Muscle of arm (tissue), 1 donor: ENCODE measurements at regions not wholly inside any gene's neighbourhood (a gene's known extent, or its start where the extent isn't known, plus 50 kb on each side); places are given as distances from the start of the nearest gene placed in this dataset.

Source experiments
- DNase-seq: peaks from one replicate; pipeline ENCODE4 v3.0.0-alpha.2; 2013

DNA sequence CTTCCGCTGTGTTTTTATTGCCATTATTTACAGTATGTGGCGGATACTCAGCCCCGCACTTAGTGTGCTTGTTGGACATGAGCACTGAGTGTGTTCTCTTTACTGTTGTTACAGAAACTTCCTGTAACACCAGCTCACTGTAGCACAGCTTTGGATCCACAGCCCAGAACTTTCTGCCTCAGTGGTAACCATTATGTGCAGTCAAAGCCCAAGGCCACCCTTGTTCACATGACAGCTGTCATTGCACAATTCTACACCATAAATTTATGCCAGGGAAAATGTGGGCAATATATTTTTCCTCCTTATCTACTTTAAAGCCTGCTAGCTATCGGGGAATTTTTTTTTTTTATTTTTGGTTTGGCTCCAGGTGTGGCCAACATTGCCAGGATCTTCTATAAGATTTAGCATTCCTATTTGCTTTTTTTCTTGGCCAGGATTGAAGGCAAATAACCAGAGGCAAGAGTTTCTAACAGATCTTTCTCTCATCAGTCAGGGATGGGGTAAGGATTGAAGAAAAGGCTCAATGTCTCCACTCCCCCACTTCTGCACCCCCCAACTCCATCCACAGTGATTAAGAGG, 176.0 kb upstream of the PELI2 start:
- DNase-seq = no peak

DNA sequence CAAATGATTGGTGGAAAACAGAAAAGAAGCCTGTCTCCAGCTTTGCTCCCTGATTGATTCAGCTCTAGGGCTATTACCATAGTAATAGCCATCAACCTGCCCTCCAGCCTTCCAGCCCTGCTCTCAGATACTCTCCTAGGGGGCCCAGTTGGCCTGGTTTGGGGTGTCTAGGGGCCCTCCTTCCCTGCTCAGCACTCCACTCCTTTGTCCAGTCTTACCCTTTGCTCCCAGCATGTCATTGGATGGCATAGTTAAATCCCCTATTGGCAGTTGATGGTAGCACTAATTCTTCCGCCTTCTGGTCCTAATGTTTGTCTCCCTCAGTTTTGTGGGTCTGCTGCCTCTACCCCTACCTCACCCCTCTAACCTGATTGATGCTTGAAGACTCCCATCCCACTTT, 175.4 kb upstream of the PELI2 start:
- no peak for DNase-seq

DNA sequence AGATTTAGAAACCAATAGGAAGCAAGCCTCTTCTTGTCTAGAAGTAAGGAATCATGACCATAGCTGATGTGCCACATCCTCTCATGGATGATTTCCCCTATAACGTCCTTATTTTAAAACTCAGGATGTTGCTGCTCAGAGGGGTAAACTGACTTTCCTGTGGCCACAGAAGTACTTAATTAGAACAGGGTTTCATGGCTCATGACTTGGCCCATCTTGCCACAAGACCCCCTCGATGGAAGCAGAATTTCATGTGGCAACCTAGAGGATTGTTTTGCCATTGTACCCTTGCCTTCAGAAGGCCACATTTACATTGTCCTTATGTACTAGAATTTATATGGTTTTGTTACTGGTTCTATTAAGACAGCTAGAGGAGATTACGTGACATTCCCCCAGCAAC, 173.5 kb upstream of the PELI2 start:
- DNase-seq = no peak

DNA sequence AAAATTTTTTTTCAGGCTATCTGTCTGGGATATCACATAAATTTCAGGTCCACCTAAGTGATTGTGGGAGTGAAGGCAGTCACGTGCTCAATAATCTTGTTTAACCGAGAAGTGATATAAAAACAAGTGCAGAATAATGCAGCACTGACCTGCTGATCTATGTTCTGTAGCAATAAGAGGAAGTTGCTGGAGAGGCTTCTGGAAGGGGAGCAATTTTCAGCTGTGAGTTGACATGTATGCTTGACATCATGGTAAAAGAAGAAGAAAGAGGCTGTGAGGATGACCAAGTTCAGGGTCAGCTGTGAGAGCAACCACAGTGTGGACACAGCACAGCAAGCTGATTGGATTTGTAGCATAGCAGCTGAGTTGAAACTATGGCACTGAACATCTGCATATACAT, 172.0 kb upstream of the PELI2 start:
- no peak for DNase-seq

DNA sequence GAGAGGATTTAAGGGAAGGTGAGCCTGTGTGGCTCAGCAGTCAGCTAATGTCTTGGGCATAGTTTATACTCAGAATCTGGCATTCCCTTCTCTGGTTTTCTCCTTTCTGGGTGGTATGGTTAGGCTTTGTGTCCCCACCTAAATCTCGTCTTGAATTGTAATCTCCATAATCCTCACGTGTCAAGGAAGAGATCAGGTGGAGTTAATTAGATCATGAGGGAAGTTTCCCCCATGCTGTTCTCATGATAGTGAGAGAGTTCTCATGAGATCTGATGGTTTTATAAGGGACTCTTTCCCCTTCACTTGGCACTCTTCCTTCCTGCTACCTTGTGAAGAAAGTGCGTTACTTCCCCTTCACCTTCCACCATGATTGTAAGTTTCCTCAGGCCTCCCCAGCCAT, 169.8 kb upstream of the PELI2 start:
- DNase-seq = no peak

DNA sequence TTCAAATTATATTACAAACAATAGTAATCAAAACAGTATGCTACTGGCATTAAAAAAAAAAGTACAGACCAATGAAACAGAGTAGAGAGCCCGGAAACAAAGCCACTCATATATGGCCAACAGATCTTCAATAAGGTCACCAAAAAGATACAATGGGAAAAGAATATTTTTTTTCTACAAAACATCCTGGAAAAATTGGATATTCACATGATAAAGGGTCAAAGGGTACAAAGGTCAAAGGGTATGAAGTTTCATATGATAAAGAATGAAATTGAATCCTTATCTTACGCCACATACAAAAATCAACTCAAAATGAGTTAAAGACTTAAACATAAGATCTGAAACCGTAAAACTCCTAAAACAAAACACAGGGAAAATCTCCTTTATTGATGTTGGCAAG, 168.5 kb upstream of the PELI2 start:
- no peak for DNase-seq

DNA sequence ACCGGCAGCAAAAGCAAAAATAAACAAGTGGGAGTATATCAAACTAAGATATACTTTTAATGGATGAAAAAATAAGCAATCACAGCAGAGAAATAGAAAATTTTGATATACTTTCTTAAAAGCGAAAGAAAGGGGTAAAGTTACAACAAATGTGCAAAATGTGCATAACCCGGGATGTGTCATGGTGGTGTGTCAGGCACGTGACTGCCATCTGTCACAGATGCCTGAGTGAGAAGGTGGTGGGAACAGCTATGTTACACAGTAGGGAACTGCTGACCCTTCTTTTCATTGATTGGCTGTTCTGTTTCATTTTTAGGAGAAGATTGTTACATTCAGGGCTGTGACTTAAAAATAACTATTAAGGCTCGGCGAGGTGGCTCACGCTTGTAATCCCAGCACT, 168.1 kb upstream of the PELI2 start:
- no peak for DNase-seq

DNA sequence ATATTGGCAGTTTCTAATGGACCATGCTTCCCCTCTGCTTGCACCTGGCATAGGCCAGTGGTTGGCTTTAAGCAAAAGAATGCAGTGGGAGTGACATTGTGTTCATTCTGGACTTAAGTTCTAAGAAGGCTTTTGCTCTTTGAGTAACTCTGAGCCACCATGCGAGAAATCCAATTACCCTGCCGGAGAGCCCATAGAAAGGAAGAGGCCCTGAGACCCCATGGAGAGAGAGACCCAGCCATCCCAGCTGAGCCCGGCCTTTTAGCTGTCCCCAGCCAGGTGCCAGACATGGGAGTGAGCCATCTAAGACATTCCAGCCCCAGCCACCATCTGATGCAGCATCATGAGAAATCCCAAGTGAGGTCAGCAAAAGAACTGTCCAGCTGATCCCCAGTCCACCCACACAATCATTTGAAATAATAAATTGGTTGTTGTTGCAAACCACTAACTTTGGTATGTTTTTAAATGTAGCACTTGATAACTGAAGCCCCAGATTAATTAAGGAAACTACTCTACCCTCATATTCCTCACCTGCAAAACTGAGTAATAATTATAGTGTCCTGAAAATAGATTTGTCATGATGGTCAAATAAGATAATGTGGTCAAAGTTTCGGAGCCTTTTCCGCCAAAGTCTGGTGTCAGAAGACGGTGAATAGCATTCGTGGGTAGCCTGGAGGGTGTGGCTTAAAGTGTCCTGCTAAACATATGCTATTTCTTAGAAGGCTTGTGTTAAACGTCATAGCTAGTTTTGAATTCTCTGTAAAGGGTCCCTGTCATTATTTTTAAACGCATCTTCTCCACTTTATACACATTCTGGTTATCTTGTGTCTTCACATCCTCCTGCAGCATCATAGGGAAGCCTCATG, 166.6 kb upstream of the PELI2 start:
- no peak for DNase-seq

DNA sequence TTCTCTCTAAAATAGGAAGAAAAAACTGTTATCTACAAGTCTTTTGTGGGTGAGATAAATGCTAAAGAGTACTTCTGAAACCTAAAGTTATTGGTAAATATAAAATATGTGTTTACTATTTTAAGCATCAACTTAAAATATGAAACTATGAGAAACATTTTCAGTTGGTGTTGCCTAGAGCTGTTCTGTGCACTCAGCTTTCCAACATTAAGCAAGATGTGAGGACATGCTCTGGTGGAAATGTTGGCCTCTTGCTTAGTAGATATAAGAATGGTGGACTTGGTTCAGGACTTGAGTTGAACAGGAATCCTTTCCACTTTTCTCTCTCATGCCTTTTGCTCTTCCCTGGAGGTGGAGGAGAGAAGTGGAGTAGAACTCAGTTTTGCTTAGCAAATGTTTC, 164.1 kb upstream of the PELI2 start:
- DNase-seq = no peak

DNA sequence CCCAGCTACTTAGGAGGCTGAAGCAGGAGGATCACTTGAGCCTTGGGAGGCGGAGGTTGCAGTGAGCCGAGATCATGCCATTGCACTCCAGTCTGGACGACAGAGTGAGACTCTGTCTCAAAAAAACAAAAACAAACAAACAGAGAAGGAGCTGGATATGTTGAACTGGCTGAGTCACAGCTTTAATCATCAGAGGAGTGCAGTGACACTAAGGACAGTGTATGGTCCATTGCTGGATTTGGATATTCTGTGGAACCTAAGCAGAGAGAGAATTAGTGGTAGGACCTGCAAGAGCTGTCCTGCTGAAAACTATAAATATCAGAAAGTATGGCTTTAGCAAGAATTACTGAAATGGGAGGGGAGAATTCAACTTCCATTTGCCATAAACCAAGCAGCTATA, 163.0 kb upstream of the PELI2 start:
- no peak for DNase-seq

DNA sequence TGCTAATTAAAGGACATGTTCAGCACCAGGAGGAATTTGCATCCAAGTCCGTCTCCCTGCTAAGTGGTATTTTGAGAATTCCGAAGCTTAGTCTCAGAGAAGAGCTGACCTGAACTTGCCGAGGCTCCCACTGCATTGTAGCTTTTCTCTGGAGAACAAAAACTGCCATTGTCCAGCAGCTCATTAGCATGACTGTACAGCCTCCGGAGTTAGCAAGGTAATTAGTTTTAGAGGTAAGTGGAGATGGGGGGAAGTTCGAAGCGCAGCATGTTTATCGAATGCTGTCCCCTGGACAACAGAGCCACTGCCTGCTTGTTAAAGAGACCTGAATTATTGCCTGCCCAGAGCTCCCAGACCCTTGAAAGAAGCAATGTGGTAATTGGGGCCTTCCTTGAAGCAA, 160.3 kb upstream of the PELI2 start:
- no peak for DNase-seq

DNA sequence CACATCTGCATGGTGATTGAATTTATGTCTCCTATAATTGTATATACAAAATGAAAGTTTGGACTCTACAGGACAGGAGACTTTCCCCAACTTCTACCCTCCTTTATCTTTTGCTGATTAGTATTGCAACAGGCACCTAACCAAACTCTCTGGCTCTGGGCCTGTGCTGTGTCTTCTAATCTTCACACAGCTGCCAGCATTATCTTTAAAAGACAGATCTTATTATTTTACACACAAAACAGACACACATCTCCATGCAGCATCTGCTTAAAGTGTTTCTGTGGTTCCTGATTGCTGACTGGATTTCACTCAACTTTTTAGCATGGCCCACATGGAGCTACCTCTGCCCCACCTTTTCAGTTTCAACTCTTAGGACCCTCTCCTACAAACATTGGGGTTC, 154.9 kb upstream of the PELI2 start:
- DNase-seq = no peak

DNA sequence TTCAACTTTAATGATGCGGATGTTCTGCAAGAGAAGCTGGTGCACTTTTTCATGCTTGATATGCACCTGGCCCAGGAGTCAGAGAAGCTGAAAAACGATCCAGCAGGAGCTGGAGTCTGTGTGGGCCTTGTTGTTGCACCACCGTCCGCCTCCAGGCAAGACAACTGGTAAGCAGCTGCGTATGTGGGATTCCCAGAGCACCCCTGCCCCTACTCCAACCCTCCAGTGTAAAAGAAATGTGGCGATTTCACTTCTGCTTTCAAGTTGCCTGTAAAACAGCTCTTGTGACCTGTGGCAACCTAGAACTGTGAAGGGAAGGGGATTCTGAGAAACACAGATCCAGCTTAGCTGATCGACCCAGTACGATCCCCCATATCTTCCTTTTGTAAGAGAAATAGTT, 154.1 kb upstream of the PELI2 start:
- no peak for DNase-seq

DNA sequence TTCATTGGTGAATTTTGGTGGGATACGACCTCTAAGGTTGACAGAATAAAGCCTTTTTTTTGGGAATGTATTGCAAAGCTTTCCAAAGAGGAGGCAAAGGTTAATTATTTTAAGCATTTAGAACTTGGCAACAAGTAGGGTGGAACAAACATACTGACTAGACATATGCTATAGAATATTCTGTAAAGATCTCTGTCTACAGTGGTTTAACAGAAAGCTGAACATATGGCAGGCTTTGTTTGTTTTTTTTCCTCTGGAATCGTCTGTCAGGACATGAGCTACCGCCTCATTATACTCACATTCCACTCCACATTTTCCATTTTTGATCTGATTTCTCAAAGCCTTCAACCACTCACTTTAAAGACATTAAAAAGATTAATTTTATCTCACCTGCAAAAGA, 153.4 kb upstream of the PELI2 start:
- no peak for DNase-seq

DNA sequence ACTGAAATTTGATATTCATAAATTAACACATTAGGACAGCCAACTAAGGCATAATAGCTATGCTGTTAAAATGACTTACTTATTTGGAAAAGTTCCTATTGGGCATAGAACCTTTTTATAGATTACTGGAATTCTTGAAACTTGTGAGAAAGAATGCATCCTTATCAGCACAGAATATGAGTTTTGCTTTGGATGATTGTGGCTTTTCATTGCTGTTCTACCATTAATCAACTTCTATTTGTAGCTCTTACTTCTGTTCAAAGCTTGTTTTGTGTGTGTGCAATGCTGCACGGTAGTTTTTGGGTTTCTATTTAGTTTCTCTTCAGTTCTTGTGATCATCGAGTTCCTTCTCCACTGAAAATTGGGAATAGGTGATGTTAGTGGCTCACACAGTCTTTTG, 152.4 kb upstream of the PELI2 start:
- DNase-seq = no peak

DNA sequence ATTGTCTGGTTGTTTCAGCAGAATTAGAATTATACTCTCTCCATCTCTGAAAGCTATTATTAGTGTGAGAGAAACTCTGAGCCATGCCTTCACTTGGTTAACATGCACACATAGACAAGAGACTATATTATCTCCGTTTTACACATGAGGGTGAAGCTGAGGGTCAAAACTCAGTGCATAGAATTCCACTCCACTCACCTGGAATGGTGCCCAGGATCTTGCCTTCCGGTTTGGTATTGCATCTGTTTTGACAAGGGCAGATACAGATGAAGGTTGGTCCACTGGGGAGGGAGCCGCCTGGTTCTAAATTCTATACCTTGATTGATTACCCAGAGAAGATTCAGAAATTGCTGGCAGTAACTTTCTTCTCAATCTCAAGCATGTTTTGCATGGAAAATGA, 149.5 kb upstream of the PELI2 start:
- DNase-seq = no peak

DNA sequence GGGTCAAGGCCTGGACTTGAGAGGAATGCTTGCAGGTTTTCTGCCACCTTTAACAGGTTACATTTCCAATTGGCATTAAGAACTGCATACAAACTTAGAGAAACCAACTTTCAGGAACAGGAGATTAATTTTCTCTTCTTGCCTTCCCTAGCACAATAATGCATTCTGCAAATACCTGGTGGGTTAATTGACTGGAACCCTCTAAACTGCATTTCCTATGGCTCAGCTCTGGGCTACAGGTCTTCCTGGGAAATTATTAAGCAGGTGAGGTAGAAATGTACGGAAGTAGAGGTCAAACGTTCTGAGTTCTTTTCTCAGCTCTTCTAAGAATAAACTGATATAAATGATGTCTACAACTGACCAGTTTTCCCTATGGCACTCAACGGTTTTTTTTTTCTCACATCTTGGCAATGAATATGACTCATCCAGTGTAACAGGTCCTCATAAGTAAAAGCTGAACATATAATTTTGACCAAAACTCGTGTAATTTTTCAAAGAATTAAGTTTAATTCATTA, 144.9 kb upstream of the PELI2 start:
- no peak for DNase-seq

DNA sequence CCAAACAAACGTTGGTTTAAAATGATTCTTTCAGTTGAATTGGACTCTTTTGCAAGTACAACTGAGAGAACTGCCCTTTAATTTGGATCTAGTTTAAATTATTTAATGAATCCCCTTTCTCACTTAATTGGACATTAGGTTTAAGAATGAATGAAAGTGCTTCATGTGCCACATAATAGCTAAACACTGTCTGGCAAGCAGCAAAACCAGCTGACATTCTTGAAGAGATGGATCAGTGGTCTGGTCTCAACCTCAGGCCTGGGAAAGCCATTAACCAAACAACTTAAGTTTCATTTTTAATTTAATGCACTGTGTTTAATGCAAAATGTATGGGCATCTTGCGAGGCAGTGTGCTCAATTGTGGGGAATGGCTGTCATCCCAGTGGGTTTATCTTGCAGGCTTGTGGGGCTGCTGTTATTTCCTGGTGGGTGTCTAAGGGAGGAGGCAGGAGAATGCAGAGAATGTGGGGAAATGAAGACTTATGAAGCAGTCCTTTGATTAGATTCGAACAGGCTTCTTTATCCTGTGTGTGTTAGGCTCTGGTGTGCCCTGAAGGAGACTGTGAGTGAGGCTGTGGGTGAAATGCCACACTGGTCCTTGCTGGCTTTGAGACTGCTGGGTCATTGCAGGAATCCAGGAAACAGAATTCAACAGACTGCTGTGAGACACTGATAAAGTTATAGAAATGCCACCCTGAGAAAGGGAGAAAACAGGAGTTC, 144.1 kb upstream of the PELI2 start:
- no peak for DNase-seq

DNA sequence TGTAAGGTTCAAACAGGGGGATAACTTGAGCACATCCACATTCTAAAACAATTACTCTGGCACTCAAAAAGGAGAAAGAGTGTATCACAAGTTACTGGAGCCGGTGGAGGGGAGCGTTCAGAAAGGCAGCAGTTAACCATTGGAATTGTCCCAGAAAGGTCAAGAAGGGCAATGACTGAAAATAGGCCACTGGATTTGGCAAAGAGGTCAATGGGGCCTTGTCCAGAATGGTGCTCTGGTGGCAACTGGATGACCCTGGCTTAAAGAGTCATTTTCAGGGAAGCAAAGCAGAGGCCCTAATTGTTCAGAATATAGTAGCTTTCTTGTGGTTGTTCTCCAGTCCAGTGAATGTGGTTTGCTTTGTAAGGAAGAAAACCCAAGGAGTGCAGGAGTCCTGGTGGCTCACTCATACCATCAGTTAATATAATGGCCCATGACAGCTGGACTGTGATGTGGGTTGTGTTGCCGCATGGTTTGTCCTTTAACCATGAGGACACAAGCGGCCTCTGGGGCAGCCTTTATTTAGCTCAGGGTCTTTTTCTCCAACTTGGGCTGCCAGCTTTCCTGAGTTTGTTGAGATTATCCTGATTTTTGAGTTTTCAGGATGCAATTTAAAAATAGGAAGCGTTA, 142.8 kb upstream of the PELI2 start:
- no peak for DNase-seq

DNA sequence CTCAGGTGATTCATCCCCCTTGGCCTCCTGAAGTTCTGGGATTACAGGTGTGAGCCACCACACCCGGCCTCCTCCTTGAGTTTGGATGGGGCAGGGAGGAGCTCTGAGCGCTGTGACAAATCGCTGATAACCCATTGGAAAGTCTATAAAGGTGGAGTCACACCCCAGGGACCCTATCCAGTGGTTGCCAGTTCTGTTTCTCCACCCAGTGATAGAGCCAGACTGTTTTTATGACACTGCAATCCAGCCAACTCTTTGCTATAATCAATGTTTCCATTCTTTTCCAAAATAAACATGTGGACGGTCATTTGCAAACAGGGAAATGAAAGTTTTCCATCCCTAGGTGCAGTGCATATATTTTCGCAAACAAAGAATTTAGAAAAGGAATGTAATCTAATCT, 142.0 kb upstream of the PELI2 start:
- DNase-seq = peak; percentile 34

DNA sequence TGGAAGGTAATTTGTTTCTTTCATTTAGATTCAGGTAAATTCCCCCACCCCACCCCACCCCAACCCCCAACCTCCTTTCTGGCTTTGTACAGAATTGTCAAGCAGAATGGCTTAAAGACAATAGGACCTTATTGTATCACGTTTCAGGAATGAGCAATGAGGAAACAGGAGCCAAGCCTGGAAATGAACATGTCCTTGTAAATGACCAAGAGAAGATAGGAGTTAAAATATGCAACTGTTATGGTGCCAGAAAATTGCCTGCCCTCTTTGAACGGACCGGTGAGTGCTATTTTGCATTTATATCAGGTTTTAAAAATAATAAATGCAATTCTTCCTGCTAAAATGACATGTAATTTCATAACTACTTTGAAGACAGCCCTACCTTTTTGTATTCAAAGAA, 141.6 kb upstream of the PELI2 start:
- peak; percentile 25 for DNase-seq

DNA sequence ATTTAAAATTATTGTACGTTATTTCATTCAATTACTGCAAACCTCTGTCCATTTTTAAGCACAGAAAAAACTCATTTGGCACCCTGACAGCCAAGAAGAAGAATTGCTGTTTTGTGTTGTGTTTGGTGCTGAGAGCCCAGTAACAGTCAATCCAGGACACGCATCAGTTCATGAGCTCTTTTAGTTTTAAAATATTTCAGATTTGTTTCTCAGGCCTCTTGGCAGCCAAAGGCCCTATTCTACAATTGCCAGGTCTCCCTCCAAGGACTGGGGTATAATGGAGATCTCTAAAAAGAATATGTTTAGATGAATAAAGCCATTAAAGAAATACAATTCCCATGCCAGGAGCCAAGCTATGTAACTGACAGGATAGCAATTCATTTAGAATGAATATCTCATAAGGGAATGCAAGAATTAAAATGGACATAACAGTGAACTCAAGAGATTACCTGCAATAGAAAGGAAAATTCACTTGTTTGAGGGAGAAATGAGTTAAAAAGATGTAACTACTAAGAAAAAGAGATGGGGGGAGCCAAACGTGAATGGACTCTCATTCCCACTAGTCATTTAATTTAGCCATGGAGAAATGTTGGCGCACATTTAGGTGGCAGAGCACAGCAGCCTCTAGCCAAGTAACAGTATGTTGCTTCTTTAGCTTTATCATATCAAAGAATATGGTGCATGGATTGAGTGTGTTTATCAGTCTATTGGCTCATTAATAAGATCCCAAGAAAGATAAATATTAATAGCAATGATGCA, 140.6 kb upstream of the PELI2 start:
- peak; percentile 72 for DNase-seq
